ENCODE measurements at regions not wholly inside any gene's neighbourhood (a gene's known extent, or its start where the extent isn't known, plus 50 kb on each side); places are given as distances from the start of the nearest gene placed in this dataset.
"Not testable (repeated sequence)": the region's sequence is repeated elsewhere in the genome, so short reads cannot be mapped to it uniquely, and the experiment has no call there.

DNA sequence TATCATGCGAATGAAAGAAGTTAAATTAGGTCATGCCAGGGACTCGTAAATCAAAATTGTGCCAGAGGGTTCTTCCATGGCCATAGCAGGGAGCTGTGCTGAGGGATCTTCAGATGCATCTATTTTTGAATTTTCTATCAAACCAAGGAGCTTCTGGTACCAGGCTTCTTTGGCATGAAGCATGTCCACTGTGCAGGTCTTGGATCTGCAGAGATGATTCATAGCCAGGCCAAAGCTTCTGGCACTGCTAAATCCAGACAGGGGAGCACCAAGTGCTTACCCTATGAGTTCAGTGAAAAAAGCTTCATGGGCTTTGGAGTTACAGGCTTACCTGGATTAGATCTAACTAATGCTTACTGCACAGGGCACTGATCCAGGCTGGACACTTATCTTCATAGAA lies 154.2 kb upstream of the DAB1 start:
- Histone ChIP-seq H3K27me3 (ENCODE audit: low read length) (no peaks in the 10 kb centered on the region), H3K27ac (ENCODE audit: low read depth, low read length) (no peak overlapping the region), H3K4me3 (ENCODE audit: insufficient read depth, low read length, poor library complexity, severe bottlenecking) (no peak overlapping the region), H4K20me1 (ENCODE audit: low read depth, low read length) (no peaks in the 10 kb centered on the region), H3K36me3 (ENCODE audit: low read length) (no peaks in the 10 kb centered on the region), H3K9me2 (replicated peaks; ENCODE audit: insufficient read depth, low read length) (no peaks in the 10 kb centered on the region), H3F3A (ENCODE audit: insufficient read depth) (no peaks in the 10 kb centered on the region), H3K9ac (ENCODE audit: low read length) (no peak overlapping the region), H3K4me2 (ENCODE audit: low read depth, low read length, poor library complexity, severe bottlenecking) (no peak overlapping the region), H3K9me3 (ENCODE audit: insufficient read depth, low read length) (no peaks in the 10 kb centered on the region), H2AFZ (ENCODE audit: low read depth, low read length, severe bottlenecking) (no peak overlapping the region), H3K79me2 (ENCODE audit: insufficient read depth, low read length) (no peaks in the 10 kb centered on the region)
- no peak for TF ChIP-seq EZH2phosphoT487 (conservative IDR thresholded peaks at IDR 0.05; ENCODE audit: low read length)
- no peak for TF ChIP-seq CTCF (IDR thresholded peaks at IDR 0.05; ENCODE audit: insufficient read depth, low read length, poor library complexity, severe bottlenecking)

- Histone ChIP-seq H3K27me3 (ENCODE audit: low read length) (no peaks in the 10 kb centered on the region), H4K20me1 (ENCODE audit: low read depth, low read length) (no peaks in the 10 kb centered on the region), H2AFZ (ENCODE audit: low read depth, low read length, severe bottlenecking) (no peak overlapping the region), H3F3A (ENCODE audit: insufficient read depth) (no peaks in the 10 kb centered on the region), H3K36me3 (ENCODE audit: low read length) (no peaks in the 10 kb centered on the region), H3K9me2 (replicated peaks; ENCODE audit: insufficient read depth, low read length) (no peaks in the 10 kb centered on the region), H3K4me3 (ENCODE audit: insufficient read depth, low read length, poor library complexity, severe bottlenecking) (no peak overlapping the region), H3K4me2 (ENCODE audit: low read depth, low read length, poor library complexity, severe bottlenecking) (no peak overlapping the region), H3K27ac (ENCODE audit: low read depth, low read length) (no peak overlapping the region), H3K9me3 (ENCODE audit: insufficient read depth, low read length) (no peaks in the 10 kb centered on the region), H3K79me2 (ENCODE audit: insufficient read depth, low read length) (no peaks in the 10 kb centered on the region), H3K9ac (ENCODE audit: low read length) (no peak overlapping the region)
- TF ChIP-seq EZH2phosphoT487 (conservative IDR thresholded peaks at IDR 0.05; ENCODE audit: low read length) (no peak), CTCF (IDR thresholded peaks at IDR 0.05; ENCODE audit: insufficient read depth, low read length, poor library complexity, severe bottlenecking) (no peak)
Observed at GRCh38 chr1:57576756-57577155, 152.9 kb upstream of the DAB1 start.

- Histone ChIP-seq H3K9me2 (replicated peaks; ENCODE audit: insufficient read depth, low read length) (no peaks in the 10 kb centered on the region), H3K9me3 (ENCODE audit: insufficient read depth, low read length) (no peaks in the 10 kb centered on the region), H3K27ac (ENCODE audit: low read depth, low read length) (no peak overlapping the region), H3K36me3 (ENCODE audit: low read length) (no peaks in the 10 kb centered on the region), H2AFZ (ENCODE audit: low read depth, low read length, severe bottlenecking) (no peak overlapping the region), H3K9ac (ENCODE audit: low read length) (no peak overlapping the region), H3K27me3 (ENCODE audit: low read length) (no peaks in the 10 kb centered on the region), H3F3A (ENCODE audit: insufficient read depth) (no peaks in the 10 kb centered on the region), H3K4me2 (ENCODE audit: low read depth, low read length, poor library complexity, severe bottlenecking) (no peak overlapping the region), H3K79me2 (ENCODE audit: insufficient read depth, low read length) (no peaks in the 10 kb centered on the region), H3K4me3 (ENCODE audit: insufficient read depth, low read length, poor library complexity, severe bottlenecking) (no peak overlapping the region), H4K20me1 (ENCODE audit: low read depth, low read length) (no peaks in the 10 kb centered on the region)
- TF ChIP-seq CTCF (IDR thresholded peaks at IDR 0.05; ENCODE audit: insufficient read depth, low read length, poor library complexity, severe bottlenecking) = no peak
- TF ChIP-seq EZH2phosphoT487 (conservative IDR thresholded peaks at IDR 0.05; ENCODE audit: low read length) = no peak
Observed at GRCh38 chr1:57572016-57572415, 148.2 kb upstream of the DAB1 start.

- not testable (repeated sequence) for H3K79me2 ChIP-seq (ENCODE audit: insufficient read depth, low read length); H2AFZ ChIP-seq (ENCODE audit: low read depth, low read length, severe bottlenecking); H3K9me3 ChIP-seq (ENCODE audit: insufficient read depth, low read length)
Observed at GRCh38 chr1:57558066-57558465, 134.2 kb upstream of the DAB1 start.

More at GRCh38 chr1:57558066-57558465, 134.2 kb upstream of the DAB1 start:
- H3K9me2 ChIP-seq (replicated peaks; ENCODE audit: insufficient read depth, low read length); H4K20me1 ChIP-seq (ENCODE audit: low read depth, low read length); H3F3A ChIP-seq (ENCODE audit: insufficient read depth); H3K4me3 ChIP-seq (ENCODE audit: insufficient read depth, low read length, poor library complexity, severe bottlenecking); H3K4me2 ChIP-seq (ENCODE audit: low read depth, low read length, poor library complexity, severe bottlenecking); H3K27ac ChIP-seq (ENCODE audit: low read depth, low read length); H3K9ac ChIP-seq (ENCODE audit: low read length); H3K27me3 ChIP-seq (ENCODE audit: low read length); H3K36me3 ChIP-seq (ENCODE audit: low read length): not testable (repeated sequence)
